HG03442 (cell line): ENCODE measurements at regions not wholly inside any gene's neighbourhood (a gene's known extent, or its start where the extent isn't known, plus 50 kb on each side); places are given as distances from the start of the nearest gene placed in this dataset.

Experiments
- ATAC-seq: cut with Tn5 transposase; IDR thresholded peaks from one replicate; pipeline ENCODE4 v1.9.1; 2021; ENCODE audit warnings: mild to moderate bottlenecking, moderate library complexity; ENCODE audit not compliant: unreplicated experiment

DNA sequence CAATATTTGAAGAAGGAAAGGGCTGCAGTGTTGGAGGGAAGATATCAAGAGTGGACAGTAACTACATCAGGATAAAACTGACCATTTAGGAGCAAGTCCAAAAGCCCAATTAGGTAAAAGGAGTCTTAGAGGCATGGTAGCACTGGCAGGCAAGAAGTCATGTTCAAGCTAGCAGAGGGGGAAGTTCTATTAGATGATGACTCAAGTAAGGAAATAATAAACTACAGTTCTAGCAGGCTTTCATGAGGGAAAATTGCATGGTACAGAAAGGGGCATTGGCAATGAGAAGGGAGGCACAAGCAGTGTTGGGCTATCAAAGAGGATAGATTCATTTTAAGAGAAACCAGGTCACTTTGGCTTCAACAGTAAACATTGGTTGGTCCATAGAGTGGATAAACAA lies 156.1 kb upstream of the PTPRK start:
- ATAC-seq: no peak

DNA sequence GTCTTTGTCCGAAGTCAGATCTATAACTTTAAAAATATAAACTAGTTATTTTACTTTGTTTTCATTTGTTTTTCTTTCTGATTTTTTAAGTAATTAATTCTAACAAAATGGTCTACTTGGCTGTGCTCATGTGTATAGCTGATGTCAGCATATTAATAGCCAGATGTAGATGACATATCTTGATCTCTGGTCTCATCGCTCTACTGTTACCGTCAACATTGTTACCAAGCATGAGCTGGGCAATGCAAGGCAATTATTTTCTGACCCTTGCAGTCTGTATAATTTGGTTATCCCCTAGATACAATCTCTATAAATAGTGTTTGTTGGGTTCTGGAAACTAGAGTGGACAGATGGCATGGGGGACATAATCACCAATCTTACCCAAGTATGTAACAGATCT lies 151.6 kb upstream of the PTPRK start:
- ATAC-seq: no peak

DNA sequence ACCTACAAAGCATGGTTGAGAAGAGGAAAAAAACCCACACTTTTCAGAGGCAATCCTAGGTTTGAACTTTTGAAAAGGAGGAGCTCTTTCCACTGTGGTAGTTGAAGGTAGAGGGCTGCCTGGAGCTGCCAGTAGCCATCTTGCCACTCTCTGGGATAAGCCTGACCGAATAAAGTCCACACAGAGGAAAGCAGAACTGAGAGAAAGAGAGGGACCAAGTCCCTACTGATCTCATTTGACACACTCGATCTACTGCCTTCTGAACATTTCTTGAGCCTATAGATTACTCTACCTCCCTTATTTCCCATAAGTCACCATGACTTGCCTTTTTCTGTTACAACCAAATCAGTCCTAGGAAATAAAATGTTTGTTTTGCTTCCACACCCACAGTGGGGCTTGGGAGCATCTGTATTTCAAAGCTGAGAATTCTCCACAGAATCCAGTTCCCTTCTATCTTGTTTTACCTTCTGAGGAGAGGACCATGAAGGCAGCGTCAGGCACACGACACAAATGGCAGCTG lies 147.0 kb upstream of the PTPRK start:
- ATAC-seq: no peak

DNA sequence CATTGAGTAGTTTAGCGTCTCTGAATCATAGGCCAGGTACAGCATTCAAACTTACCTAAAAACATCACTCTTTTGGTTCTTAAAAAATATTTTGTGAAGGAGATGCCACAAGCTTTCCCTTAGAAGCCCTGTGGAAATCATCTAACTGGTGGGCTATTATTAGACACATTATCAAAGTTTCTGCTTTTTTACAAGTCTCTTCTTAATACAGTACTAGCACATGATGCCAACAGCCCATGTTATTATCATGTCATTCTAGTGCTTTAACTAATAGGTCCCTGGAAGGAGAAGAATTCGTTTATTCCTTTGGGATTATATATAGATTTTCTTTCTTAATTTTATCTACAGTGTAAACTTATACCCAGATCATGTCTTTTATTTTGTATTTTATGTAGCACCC lies 146.0 kb upstream of the PTPRK start:
- ATAC-seq: no peak

DNA sequence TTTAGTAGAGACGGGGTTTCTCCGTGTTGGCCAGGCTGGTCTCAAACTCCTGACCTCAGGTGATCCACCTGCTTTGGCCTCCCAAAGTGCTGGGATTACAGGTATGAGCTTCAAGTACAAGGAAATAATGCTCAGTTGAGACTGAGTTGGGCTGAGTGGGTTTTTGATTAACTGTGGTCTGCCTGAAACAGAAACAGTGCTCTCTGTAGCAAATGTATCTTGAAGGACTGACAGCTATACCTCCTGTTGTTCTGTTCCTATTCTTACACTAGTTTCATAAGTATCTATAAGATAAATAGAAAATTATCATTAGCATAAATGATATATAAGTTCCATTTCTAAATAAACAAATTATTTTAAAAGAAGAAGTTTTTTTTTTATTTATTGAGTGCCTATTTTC lies 142.8 kb upstream of the PTPRK start:
- ATAC-seq: no peak

DNA sequence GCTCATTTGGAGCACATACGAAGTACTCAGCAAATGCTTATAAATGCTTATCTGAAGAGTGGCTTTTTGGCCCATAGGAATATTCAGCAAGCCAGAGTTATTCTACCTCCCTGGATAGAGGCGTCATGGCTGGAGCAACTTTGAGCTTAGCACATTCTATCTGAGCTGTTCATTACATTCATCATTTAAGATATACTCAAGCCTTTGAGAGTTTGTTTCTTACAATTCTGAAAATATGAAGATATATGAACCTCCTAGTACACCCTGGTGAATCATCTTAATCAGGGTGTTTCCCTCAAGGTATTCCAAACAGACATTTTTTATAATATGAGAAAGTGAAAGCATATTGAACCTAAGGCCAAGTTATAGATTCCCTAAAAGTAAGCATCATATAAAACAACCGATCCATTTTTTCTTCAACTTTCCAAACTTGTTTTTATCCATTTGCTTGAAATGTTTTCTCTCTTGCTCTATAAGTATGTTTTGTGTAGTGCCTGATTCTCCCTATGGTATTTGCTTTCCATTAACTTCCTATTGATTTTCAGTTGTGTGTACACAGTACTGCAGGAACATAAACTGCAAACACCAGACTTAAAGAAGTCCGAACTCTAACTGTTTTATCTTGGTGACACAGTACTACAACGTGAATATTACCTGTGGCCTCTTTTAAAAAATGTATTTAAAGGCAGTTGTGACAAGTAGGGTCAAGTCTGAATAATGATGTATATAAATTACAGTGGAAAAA lies 139.7 kb upstream of the PTPRK start:
- ATAC-seq: no peak

DNA sequence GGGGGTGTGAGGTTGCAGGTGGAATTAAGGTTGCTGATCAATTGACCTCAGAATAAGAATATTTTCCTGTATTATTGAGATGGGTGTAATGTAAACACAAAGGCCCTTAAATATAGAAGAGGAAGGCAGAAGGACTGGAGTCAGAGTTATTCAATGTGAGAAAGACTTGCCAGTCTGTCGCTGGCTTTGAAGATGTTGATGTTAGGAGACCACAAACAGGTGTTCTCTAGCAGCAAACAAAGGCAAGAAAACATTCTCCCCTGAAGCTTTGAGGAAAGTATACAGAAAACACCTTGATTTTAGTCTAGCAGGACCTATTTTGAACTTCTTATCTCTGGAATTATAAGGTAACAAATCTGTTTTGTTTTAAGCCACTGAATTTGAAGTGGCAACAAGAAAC lies 138.9 kb upstream of the PTPRK start:
- no peak for ATAC-seq

DNA sequence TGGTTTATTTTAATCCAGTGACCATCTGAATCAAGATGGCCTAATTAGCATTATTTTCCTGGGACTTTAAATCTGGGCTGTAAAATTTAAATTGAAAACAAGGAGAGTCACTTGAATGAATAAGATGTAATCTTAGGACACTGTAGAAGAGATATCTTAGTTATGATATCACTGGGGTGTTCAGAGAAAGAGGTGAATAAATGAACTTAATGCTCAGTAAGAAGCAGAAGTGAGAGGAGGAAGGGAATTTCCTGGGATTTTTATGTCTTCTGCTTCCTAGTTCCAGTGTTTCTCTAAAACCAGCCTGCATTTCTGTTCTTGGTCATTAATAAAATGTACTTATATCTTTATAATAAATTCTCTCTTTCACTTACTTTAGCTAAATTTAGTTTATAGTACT lies 136.8 kb upstream of the PTPRK start:
- ATAC-seq: peak; percentile 31

DNA sequence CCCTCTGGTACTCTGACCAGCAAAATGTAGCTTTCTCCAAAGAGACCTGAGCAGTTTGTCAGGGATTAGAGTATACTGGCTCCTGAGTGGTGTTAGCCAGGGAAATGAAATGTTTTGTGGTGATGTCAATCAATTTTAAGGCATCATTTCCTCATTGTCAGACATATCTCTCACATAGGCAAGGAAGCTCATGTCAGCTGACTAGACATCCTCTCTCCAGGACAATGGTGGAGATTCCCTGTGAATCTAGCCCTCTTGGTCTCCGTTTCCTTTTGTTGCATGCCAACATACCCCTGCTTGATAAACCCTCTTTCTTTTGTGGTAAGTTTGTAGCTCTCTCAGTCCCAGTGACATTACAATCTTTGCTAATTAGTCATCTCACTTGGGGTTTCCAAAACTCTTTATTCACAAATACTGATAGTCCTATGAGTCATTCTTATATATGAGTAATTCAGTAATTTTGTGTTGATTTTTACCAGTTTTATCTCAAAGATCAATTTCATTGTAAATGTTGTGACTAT lies 135.6 kb upstream of the PTPRK start:
- ATAC-seq: peak; percentile 84

DNA sequence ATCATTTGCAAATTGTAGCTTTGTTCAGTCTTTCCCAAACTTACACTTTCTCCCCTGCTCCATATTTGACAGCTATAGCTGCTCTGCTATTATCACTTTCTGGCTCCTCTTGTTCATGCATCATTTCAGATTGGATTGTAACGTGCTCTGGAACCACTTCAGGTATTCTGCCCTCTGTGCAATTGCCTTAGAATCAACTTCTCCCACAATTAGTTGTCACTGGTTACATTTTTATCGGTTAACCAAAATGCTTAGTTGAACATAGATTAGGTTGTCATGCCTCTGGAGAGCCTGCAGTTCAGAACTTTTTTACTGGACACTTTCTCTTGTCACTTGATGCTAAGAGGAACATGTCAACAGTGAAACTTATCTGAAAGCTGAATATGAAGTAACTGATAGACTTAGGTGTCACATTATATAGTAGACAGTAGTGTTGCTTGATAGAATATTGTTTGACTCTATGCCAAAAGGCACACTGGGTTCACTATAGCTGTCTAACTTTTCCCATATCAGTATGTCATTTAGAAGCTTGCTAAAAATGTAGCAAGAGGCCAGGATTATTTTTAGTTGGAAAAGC lies 127.7 kb upstream of the PTPRK start:
- no peak for ATAC-seq

DNA sequence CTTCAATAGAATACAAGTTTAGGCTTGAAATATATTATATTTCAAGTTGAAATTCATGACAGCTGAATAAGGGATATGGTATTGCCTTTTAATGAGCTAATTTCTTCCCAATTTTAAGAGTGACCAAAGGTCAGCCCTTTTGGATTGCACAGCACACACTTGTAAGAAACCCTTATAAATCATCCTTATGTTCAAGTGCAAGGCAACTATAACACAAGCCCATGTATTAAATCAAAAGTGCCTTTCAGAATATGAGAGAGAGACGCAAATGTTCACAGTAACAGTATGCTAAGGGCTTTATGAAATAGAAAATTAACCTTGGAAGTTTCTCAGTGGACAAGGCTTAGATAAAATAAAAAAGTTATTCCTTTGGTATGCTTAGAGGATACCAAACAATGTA lies 121.7 kb upstream of the PTPRK start:
- no peak for ATAC-seq

DNA sequence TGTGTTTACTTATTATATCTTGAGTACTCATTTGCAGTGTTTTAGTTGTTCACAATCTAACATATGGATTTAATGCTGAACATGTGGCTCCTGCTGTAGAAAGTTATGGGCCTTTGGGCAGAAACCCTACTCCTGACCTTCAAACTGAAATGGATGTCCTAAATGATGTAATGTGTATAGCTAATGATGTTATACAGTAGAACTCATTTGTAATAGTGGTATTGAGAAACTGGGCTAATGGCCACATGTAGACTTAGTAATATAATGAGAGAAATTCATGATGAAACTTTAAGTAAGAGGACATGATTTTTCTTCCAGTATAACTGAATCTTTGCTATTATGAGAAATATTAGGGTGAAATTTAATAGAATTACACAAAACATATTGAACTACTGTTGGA lies 121.3 kb upstream of the PTPRK start:
- no peak for ATAC-seq

DNA sequence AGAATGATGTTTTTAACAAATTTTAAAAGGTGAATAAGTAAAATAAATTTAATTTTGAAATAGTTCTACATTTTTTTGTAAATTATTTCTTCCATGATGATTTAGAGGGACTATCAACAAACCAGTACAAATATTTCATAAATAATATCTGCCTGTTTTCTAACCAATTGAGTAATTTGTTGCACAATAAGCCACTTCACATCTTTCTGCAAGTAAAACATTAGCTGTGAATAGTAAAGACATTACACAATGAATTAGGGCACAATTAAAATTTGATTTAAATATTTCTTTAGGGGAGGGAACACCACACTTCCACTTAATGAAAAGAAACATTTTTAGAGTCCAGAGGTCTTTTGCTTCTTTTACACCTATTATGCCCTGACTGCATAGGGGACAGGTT lies 118.4 kb upstream of the PTPRK start:
- no peak for ATAC-seq

DNA sequence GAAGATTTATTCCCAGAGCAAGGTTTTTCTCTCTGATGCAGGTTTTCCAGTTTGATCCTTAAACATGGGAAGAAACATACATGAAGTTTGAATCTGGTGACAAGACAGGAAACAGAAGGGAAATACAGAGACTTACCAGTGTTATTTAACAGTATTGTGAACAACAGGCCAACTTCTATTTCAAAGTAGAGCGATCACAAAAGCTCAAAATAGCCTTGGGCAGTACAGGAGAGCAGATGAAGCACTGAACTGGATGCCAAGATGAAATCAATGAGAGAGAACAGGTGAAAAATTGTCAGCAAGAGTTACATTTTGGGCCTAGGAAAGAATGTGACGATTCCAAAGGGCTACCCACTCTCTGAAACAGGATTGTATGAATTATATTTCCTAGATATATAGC lies 114.8 kb upstream of the PTPRK start:
- ATAC-seq: no peak

DNA sequence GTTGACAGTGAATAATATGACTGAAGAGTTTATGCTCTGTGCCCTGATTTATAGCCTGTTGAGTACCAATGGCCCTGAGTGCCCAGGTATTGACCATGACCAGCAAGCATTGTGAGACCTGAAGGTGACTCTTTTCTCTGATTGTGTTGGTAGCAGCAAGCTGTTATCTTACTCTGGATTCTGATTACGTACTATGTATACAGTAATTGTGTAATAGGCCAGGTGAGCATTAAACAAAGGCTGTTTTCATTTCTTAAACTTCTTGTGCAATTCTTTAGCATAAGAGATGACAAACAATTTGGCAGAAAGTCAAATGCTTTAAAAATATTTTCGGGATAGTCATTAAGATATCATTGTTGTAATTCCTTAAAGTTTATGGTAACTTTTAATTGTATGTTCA lies 111.7 kb upstream of the PTPRK start:
- no peak for ATAC-seq

DNA sequence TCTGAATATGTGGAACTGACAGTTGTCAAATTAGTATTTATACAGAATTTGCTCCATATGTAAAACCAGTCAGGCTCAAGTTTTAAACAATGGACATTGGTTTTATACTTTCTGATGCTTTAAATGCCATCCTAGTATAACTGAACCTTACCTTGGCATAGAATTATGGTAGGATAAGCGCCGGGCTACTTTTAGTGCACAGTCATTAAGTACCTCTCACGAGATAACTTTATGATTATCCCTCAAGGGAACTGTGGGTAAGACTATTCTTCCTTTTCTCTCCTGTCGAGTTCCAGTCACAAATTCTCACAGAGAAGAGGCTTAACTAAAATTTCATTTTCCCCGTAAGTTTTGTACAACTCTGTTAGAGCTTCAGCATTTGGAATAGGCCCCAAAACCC lies 110.6 kb upstream of the PTPRK start:
- ATAC-seq: no peak

DNA sequence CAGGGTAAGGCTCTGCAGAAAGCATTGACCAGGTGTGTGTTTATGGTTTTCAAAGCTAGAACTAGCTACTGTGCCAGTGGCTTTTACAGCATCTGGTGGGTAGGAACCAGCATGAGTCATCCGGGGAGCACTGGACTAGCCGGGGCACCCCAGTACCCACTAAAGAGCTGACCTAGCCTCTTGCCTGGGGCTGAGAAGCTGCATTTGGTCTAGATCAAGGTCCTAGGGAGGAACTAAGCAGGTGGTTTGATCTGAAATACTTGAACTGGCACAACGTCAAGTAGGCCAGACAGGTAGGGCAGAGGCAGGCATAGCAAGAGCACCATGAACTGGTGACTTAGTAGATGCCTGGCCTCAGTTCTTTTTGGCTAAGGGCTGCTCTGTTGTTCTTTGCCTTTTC lies 109.8 kb upstream of the PTPRK start:
- ATAC-seq: no peak

DNA sequence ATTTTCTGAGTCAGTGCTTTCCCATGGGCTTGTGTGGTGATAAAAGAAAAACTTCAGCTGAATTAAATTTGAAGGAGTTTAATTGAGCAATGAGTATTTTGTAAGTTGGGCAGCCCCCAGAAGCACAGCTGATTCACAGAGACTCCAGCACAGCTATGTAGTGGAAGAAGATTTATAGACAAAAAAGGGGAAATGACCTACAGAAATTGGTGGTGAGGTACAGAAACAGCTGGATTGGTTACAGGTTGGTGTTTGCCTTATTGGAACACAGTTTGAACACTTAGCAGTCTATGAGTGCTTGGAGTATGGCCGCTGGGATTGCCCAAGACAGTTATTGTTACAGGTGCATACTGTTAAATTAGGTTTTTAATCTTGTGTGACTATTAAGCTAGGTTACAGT lies 96.9 kb upstream of the PTPRK start:
- no peak for ATAC-seq

DNA sequence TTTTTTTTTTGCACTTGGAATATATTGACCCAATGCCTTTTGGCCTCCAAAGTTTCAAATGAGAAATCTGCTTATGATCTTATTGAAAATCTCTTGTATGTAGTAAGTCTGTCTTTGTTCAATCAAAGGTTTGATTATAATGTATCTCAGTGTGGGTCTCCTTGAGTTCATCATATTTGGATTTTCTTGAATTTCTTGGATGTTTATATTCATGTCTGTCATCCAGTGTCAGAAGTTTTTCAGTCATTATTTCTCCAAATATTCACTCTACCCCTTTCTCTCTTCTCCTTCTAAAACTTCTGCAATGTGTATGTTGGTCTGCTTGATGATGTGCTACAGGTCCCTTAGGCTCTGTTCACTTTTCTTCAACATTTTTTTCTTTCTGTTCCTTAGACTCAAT lies 95.9 kb upstream of the PTPRK start:
- no peak for ATAC-seq

DNA sequence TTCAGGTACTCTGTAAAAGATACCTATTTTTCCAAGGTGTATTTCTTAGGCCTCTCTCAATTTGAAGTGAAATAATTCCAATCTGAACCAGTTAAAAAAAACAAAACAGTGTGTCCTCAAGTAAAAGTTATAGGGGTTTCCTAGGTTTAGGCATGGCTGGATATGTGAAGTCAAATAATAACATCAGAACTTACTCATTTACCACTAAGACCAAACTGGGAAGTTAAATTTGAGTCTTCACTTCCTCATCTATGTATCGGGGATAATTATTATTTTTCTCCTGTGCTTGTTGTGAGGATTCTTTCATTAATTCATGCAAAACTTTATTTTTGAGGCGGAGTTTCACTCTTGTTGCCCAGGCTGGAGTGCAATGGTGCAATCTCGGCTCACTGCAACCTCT lies 86.2 kb upstream of the PTPRK start:
- ATAC-seq: peak; percentile 68

DNA sequence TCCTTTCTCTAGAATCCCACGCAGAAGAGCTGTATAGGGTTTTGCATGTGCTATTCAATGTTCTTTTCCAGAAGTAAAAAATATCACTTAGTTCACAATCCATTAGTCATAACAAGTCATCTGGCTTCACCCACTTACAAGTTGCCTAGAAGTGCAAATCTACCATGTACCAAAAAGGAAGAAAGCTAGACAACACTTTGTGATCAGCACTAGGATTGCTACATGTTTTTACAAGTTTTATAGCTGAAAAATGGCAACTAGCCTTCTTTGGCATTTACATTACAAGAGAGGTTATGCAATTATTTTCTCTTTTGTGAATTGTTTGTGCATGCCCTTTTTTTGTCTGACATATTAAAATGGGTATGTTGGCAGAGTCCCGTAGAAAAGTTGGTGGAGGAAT lies 85.6 kb upstream of the PTPRK start:
- no peak for ATAC-seq

DNA sequence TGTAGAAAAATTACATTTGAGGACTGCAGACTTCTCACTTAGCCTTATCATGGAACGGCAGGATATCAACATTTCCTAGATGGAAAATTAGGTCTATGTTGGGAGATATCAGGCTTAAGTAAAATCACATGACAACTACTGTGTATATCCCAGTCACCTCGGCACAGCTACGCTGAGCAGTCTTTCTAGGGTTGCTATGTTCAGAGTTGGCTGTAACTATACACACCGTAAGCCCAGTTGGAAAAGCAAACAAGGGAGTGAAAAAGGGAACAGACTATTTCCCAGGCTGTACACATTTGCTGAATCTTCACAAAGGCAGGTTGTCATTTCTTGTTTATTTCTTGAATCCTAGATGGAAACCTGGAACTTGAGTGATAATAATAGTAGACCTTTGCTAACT lies 80.7 kb upstream of the PTPRK start:
- no peak for ATAC-seq
